Activated CD4-positive, CD25-positive, alpha-beta regulatory T cell (primary cell): ENCODE measurements at regions not wholly inside any gene's neighbourhood (a gene's known extent, or its start where the extent isn't known, plus 50 kb on each side); places are given as distances from the start of the nearest gene placed in this dataset.

Experiments used
- DNase-seq, 4 experiments: peaks; one replicate each; lab custom pipeline; 2025; lab: John Stamatoyannopoulos, UW

GRCh38 chr1:30268923-30269666, 454.3 kb downstream of the MATN1 start:
- no peak for DNase-seq

GRCh38 chr1:30267856-30268255, 455.5 kb downstream of the MATN1 start:
- no peak for DNase-seq

GRCh38 chr1:30267046-30267445, 456.3 kb downstream of the MATN1 start:
- DNase-seq: no peak

DNA sequence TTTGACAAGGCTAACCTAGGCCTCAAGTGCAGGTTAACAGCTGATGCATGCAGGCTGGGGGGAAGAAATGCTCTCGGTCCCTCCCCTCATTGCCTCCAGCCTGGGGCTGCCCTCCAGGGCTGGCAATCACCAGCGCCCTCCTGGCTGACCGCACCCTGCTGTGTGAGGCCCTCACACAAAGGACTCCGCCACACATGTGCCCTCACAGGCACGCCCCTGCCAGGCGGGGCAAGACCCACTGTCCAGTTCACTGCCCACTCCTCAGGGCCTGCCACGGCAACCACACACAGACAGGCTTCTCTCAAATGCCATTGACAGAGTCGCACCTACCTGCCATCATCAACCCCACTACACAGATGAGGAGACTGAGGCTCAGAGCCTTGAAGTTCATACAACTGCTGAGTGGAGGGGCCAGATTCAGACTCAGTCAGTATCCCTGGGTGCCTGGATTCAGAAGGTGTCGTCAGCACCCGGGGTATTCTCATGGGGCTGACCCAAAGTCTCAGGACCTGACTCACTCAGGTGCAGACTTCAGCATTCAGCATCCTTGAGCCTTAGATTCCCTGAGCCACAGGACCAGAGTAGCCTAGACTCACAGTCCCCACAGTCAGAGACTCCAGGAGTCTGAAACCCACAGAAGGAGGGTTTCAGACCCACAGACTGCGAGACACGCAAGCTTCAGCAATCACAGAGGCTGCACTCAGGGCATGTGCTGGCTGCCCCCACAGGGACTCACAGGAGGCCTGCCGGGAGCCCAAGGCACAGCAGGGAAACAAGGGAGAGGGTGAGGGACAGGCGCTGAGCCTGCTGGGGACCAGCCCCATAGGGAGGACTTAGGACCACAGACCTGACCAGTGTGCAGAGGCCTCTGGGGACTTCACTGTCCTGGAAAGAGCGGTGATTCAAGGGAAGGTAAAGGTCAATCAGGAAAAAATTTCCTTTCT, 458.0 kb downstream of the MATN1 start:
- no peak for DNase-seq

GRCh38 chr1:30264672-30265025, 458.7 kb downstream of the MATN1 start:
- DNase-seq: no peak

DNA sequence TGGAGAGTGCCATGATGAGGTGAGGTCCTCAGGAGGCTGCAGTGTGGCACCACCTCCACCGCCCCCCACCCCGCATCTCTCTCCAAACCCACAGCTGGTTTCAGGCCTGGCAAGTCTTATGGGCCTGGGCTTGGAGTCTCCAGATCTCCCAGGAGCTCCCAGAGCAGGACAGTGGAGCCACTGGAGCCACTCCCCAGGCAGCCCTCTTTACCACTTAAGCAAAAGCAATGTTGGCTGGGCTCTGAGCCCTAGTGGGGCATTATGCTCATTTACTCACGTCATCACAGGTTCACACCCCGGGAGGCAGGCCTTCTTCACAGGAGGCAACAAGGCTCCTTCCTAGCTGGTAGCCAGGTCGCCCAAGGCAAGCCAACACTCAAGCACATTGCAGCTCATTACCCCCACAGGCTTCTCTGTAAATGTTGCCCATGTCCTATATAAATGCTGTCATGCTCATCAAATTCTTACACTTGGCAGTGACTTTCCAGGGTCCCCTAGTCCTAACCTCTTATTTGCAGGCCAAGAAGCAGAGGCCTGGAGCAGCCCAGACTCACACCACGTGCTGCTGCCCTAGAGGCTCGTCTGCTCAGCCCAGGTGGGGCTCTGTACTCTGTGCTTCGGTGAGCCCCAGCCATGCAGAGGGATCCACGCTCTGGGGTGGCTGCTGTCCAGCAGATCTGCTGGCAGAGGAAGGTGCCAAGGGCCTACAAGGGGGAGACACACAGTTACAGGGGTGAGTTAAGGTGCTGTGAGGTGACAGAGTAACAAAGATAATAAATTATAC, 459.3 kb downstream of the MATN1 start:
- no peak for DNase-seq

DNA sequence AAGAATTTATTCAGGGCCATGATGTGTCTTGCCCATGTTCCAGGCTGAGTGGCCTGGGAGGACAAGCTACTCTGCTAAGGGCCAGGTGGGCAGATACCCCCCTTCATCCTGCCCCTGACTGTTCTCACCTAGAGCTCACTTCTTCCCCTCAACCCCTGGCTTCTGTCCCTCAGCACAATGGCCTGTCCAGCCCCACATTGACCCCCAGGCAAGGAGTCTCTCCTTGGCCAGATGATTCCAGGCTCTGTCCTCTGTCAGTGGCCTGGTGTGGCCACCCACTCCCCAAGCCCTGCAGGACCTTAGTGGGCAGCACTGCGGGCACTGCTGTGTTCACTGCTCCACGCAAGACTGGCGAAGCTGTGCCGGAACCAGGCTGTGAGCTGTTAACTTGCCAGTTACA, 460.0 kb downstream of the MATN1 start:
- no peak for DNase-seq

DNA sequence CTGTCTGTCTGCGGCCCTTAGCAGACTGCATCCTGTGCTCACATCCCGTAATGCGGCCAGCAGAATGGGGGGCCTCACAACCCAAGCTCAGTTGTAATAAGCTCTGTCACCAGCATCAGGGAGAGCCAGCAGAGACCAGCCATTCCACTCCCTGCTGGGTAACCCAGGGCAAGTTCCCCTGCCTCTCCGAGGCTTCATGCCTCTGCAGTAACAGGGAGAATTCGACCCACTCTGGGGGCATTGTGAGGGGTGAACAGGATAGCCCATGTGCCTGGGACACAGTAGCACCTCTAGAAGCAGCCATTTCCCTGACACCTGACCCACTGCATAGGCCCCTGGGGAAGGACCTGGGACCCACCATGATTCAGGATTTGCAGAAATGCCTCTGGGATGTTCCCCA, 461.2 kb downstream of the MATN1 start:
- DNase-seq: no peak

GRCh38 chr1:30260318-30260717, 463.1 kb downstream of the MATN1 start:
- no peak for DNase-seq

GRCh38 chr1:30259631-30260030, 463.8 kb downstream of the MATN1 start:
- no peak for DNase-seq

- DNase-seq: no peak
These were observed 464.5 kb downstream of the MATN1 start for GRCh38 chr1:30258876-30259275.

GRCh38 chr1:30258471-30258870, 464.9 kb downstream of the MATN1 start:
- no peak for DNase-seq

- no peak for DNase-seq
These were observed 465.5 kb downstream of the MATN1 start for GRCh38 chr1:30257742-30258380.

GRCh38 chr1:30257322-30257721, 466.1 kb downstream of the MATN1 start:
- no peak for DNase-seq

- DNase-seq: no peak
These were observed 466.5 kb downstream of the MATN1 start for GRCh38 chr1:30256911-30257310.

DNA sequence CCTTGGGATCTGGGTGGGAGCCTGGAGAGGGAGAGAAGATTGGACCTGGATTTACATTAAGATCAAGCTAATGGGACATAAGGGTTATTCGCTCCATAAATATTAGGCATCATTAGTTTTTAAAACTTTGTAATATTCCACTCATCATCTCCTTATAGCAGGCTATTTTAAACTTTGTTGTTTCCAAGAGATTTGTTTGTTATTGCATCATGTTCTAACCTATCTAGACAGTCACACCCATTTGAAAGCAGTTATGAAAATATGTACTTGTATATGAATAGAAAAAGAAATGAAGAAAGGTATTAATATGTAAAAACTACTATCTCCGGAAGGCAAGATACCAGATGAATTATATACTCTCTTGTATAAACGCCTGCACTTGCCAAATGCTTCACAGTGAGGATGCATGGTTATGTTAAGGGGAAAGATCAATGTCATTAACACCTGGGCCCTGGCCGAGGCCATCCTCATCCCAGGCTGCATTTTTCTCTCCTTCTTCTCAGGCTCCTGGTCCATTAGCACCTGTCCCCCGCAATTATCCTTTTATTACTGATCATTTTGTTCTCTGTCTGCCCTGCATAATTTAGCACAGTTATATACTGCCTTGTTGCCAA, 468.2 kb downstream of the MATN1 start:
- no peak for DNase-seq

DNA sequence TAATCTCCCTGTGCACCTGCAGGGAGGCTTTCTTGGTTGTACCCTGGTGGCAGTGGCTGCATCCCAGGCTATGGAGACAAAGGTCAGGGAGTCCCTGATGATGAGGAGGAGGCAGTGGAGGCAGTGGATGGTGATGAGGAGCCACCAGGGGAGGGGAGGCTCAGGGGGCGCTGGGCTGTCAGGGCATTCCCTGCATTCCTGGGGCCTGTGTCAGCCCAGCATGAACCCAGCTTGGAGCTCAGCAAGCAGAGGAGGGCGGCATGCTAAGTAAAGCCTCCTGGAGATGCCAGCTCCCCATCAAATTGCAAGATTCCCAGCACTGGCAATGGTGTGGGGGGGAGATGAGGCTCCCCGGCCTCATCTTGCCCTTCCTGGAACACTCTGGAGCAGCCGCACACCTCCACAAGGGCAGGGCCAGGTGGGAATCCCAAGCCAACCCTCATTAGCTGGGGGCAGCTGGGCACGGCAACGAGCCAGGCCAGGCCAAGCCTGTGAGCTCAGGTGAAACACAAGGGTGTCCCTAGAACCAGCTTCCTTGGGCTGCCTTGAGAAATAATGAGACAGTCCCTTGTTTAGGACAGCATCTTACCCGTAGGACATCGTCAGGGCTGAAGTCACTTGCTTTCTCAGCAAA, 469.5 kb downstream of the MATN1 start:
- no peak for DNase-seq

- DNase-seq: no peak
These were observed 470.0 kb downstream of the MATN1 start for GRCh38 chr1:30253361-30253760.

GRCh38 chr1:30250984-30251850, 472.2 kb downstream of the MATN1 start:
- DNase-seq: no peak

DNA sequence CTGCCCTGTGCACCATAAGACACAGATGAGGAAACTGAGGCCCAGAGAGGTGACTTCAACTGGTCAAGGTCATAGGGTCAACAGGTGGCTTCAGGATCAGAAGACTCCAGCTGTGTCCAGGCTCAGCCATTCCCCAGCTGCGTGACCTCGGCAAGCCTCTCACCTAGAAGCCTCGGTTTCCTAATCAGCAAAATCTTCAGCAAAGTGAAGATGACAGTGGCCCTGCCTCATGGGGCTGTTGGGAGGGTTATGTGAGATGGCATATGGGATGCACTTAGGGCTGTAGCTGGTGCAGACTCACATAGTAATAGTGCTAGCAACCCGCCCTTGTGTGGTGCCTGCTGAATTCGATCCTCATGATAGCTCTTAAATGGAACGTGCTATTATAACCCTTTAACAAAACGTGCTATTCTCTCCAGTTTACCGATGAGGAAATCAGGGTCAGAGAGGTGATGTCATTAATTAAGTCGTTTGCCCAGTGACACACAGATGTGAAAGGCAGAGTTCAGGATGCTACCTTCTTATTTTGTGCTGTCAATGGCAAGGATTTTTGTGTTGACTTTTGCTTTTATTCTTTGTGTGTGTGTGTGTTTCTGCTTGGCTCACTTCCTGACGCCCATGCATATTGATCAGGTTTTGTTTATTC, 472.9 kb downstream of the MATN1 start:
- no peak for DNase-seq
